GM12892 (cell line): ENCODE measurements at regions not wholly inside any gene's neighbourhood (a gene's known extent, or its start where the extent isn't known, plus 50 kb on each side); places are given as distances from the start of the nearest gene placed in this dataset.

Experiments
- POLR2A ChIP-seq: IDR thresholded peaks from 2 replicates; pipeline ENCODE4 v1.6.1; 2011; ENCODE audit warnings: low read depth, low read length, control low read depth
- POLR2AphosphoS5 ChIP-seq: IDR thresholded peaks from 2 replicates; pipeline ENCODE4 v1.6.1; 2011; ENCODE audit warnings: low read depth, low read length, control low read depth

- no peak for TF ChIP-seq POLR2AphosphoS5
- no peak for TF ChIP-seq POLR2A
These were observed 669.1 kb downstream of the SATB2 start for GRCh38 chr2:198788676-198789075.
